DND-41 (cell line): ENCODE measurements at regions not wholly inside any gene's neighbourhood (a gene's known extent, or its start where the extent isn't known, plus 50 kb on each side); places are given as distances from the start of the nearest gene placed in this dataset.

ENCODE experiments used
- ATAC-seq: fragments of 200-7000 bp; cut with Tn5 transposase; 3 replicates; pipeline ENCODE4 v1.9.1; 2021; ENCODE audit warnings: low read depth; ENCODE audit not compliant: insufficient read depth
- DNase-seq: peaks from one replicate; pipeline ENCODE4 v3.0.0-alpha.2; 2020
- H2AFZ ChIP-seq: 2 replicates; pipeline ENCODE4 v1.6.0; 2012; ENCODE audit warnings: low read depth, low read length
- H3K27ac ChIP-seq: 2 replicates; pipeline ENCODE4 v1.5.1; 2012; ENCODE audit warnings: low read length, inconsistent platforms
- H3K27me3 ChIP-seq: fragments of 200-600 bp; sonication (generic); 2 replicates; pipeline ENCODE4 v1.6.0; 2012; ENCODE audit warnings: low read length, mild to moderate bottlenecking, inconsistent platforms; ENCODE audit not compliant: insufficient read depth, poor library complexity
- H3K36me3 ChIP-seq: 2 replicates; pipeline ENCODE4 v1.5.1; 2012; ENCODE audit warnings: low read length, inconsistent platforms; ENCODE audit not compliant: insufficient read depth
- H3K4me1 ChIP-seq: 2 replicates; pipeline ENCODE4 v1.5.1; 2012; ENCODE audit warnings: mild to moderate bottlenecking, low read length; ENCODE audit not compliant: insufficient read depth
- H3K4me2 ChIP-seq: 2 replicates; pipeline ENCODE4 v1.6.0; 2012; ENCODE audit warnings: mild to moderate bottlenecking, moderate library complexity, low read length, inconsistent platforms; ENCODE audit not compliant: insufficient read depth
- H3K4me3 ChIP-seq, 2 experiments: fragments of 200-600 bp in 1 of 2; shearing (Covaris generic) in 1 of 2; 2 replicates each; pipeline ENCODE4 v1.5.1; 2012 to 2016; ENCODE audit warnings: inconsistent platforms in 2 of 2, low read length in 2 of 2, mild to moderate bottlenecking in 2 of 2, low read depth in 1 of 2, moderate library complexity in 1 of 2
- H3K79me2 ChIP-seq: 2 replicates; pipeline ENCODE4 v1.6.0; 2012; ENCODE audit warnings: low read length, inconsistent platforms; ENCODE audit not compliant: insufficient read depth
- H3K9ac ChIP-seq: 2 replicates; pipeline ENCODE4 v1.6.0; 2012; ENCODE audit warnings: low read depth, mild to moderate bottlenecking, inconsistent platforms, low read length, moderate library complexity
- H3K9me3 ChIP-seq: 2 replicates; pipeline ENCODE4 v1.5.1; 2012; ENCODE audit warnings: low read length, moderate library complexity, mild to moderate bottlenecking, inconsistent platforms; ENCODE audit not compliant: insufficient read depth, severe bottlenecking
- H4K20me1 ChIP-seq: 2 replicates; pipeline ENCODE4 v1.6.0; 2012; ENCODE audit warnings: low read length; ENCODE audit not compliant: insufficient read depth
- CTCF ChIP-seq: IDR thresholded peaks from 2 replicates; pipeline ENCODE4 v1.5.1; 2012; ENCODE audit warnings: borderline replicate concordance, low read length, moderate library complexity, mild to moderate bottlenecking; ENCODE audit not compliant: poor library complexity, severe bottlenecking; ENCODE audit errors: extremely low read depth
- EZH2 ChIP-seq: IDR thresholded peaks from 3 replicates; pipeline ENCODE4 v1.6.1; 2012; ENCODE audit warnings: borderline replicate concordance, low read depth, mild to moderate bottlenecking, moderate library complexity, low read length, inconsistent platforms; ENCODE audit not compliant: severe bottlenecking

- Histone ChIP-seq H3K36me3 (no peaks in the 10 kb centered on the region; the same call in 1 of the 2 replicates), H3K4me3 (no peak overlapping the region), H4K20me1 (no peaks in the 10 kb centered on the region), H3K9me3 (peaks cover 31% of the 10 kb centered on the region), H3K4me2 (no peak overlapping the region), H3K27me3 (no peaks in the 10 kb centered on the region), H2AFZ (no peak overlapping the region), H3K27ac (no peak overlapping the region), H3K9ac (no peak overlapping the region), H3K4me1 (peaks cover 18% of the 10 kb centered on the region), H3K79me2 (no peaks in the 10 kb centered on the region)
- ATAC-seq = no peak
- DNase-seq = no peak
- TF ChIP-seq CTCF = no peak
- no peak for TF ChIP-seq EZH2
These were observed 104.8 kb upstream of the PLEKHG7 start for GRCh38 chr12:92597997-92598396.

GRCh38 chr12:92597118-92597517 is 105.7 kb upstream of the PLEKHG7 start:
- no peak overlapping the region for H3K27ac ChIP-seq
- no peaks in the 10 kb centered on the region for H3K27me3 ChIP-seq
- no peak overlapping the region for H3K4me2 ChIP-seq
- H2AFZ ChIP-seq = no peak overlapping the region
- H3K9me3 ChIP-seq = peaks cover 31% of the 10 kb centered on the region
- H3K79me2 ChIP-seq = no peaks in the 10 kb centered on the region
- no peak overlapping the region for H3K4me3 ChIP-seq
- ATAC-seq (no peak), DNase-seq (no peak)
- peaks cover 18% of the 10 kb centered on the region for H3K4me1 ChIP-seq
- no peak overlapping the region for H3K9ac ChIP-seq
- no peaks in the 10 kb centered on the region for H4K20me1 ChIP-seq
- TF ChIP-seq CTCF = no peak
- H3K36me3 ChIP-seq = no peaks in the 10 kb centered on the region; the same call in 1 of the 2 replicates

GRCh38 chr12:92596383-92596782 is 106.4 kb upstream of the PLEKHG7 start:
- no peaks in the 10 kb centered on the region; the same call in 1 of the 2 replicates for H3K36me3 ChIP-seq
- no peak for TF ChIP-seq CTCF
- H3K79me2 ChIP-seq = no peaks in the 10 kb centered on the region
- no peak overlapping the region for H3K27ac ChIP-seq
- no peaks in the 10 kb centered on the region for H3K27me3 ChIP-seq
- DNase-seq (no peak), ATAC-seq (no peak)
- H3K9ac ChIP-seq = no peak overlapping the region
- H3K4me1 ChIP-seq = peaks cover 18% of the 10 kb centered on the region
- H4K20me1 ChIP-seq = no peaks in the 10 kb centered on the region
- no peak overlapping the region for H3K4me2 ChIP-seq
- no peak overlapping the region for H3K4me3 ChIP-seq
- no peak overlapping the region for H2AFZ ChIP-seq
- H3K9me3 ChIP-seq = peaks cover 27% of the 10 kb centered on the region

GRCh38 chr12:92595663-92596062 is 107.1 kb upstream of the PLEKHG7 start:
- Histone ChIP-seq H3K36me3 (no peaks in the 10 kb centered on the region; the same call in 1 of the 2 replicates), H2AFZ (no peak overlapping the region), H3K4me3 (no peak overlapping the region), H3K27ac (no peak overlapping the region), H3K79me2 (no peaks in the 10 kb centered on the region), H3K27me3 (no peaks in the 10 kb centered on the region), H3K9ac (no peak overlapping the region), H3K9me3 (peaks cover 21% of the 10 kb centered on the region), H3K4me2 (no peak overlapping the region), H3K4me1 (peaks cover 18% of the 10 kb centered on the region), H4K20me1 (no peaks in the 10 kb centered on the region)
- ATAC-seq (no peak), DNase-seq (no peak)
- no peak for TF ChIP-seq CTCF
- no peak for TF ChIP-seq EZH2
